Stomach (tissue), 4 donors: ENCODE measurements at regions not wholly inside any gene's neighbourhood (a gene's known extent, or its start where the extent isn't known, plus 50 kb on each side); places are given as distances from the start of the nearest gene placed in this dataset.

Experiments used
- CTCF ChIP-seq, 7 experiments: fragments of 450-650 bp in 4 of 7; fragments of 200-600 bp in 3 of 7; sonication (generic) in 3 of 7; IDR thresholded peaks; one replicate each; pipeline ENCODE4 v1.5.1; 2016 to 2019; ENCODE audit warnings: antibody characterized with exemption in 7 of 7, control low read depth in 2 of 7, mild to moderate bottlenecking in 1 of 7
- EP300 ChIP-seq: sonication (generic); formaldehyde crosslinking; IDR thresholded peaks from one replicate; pipeline ENCODE4 v1.6.1; 2017; ENCODE audit warnings: antibody characterized with exemption
- POLR2A ChIP-seq, 4 donors: fragments of 450-650 bp; IDR thresholded peaks; one replicate each; pipeline ENCODE4 v1.6.1; 2016; ENCODE audit warnings: antibody characterized with exemption in 4 of 4, control low read depth in 2 of 4, mild to moderate bottlenecking in 1 of 4, moderate library complexity in 1 of 4

GRCh38 chr12:132427999-132428935 lies 61.7 kb upstream of the FBRSL1 start:
- TF ChIP-seq CTCF (IDR thresholded peaks at IDR 0.05), result no peak
- TF ChIP-seq EP300, result no peak
- TF ChIP-seq POLR2A (IDR thresholded peaks at IDR 0.05), result no peak
